Neural cell (in vitro differentiated cells): ENCODE measurements at regions not wholly inside any gene's neighbourhood (a gene's known extent, or its start where the extent isn't known, plus 50 kb on each side); places are given as distances from the start of the nearest gene placed in this dataset.

ENCODE experiments used
- H2AFZ ChIP-seq: fragments of 200-600, 300-800 bp; sonication (generic), shearing (Covaris generic); 2 replicates; pipeline ENCODE4 v1.6.0; 2014; ENCODE audit warnings: low read depth, mild to moderate bottlenecking, antibody characterized with exemption, low read length, moderate library complexity
- H3F3A ChIP-seq: fragments of 200-600 bp; shearing (Covaris generic); 2 replicates; pipeline ENCODE4 v1.6.1; 2016; ENCODE audit warnings: mild to moderate bottlenecking, moderate library complexity, mixed read lengths, antibody characterized with exemption, low read length; ENCODE audit not compliant: insufficient read depth, poor library complexity, severe bottlenecking
- H3K27ac ChIP-seq: fragments of 200-600, 300-800 bp; sonication (generic), shearing (Covaris generic); 2 replicates; pipeline ENCODE4 v1.5.1; 2014; ENCODE audit warnings: mild to moderate bottlenecking, low read length, moderate library complexity
- H3K27me3 ChIP-seq: fragments of 300-800, 200-600 bp; sonication (generic), shearing (Covaris generic); 2 replicates; pipeline ENCODE4 v1.6.0; 2014; ENCODE audit warnings: mild to moderate bottlenecking, low read depth, low read length, moderate library complexity; ENCODE audit not compliant: insufficient read depth
- H3K36me3 ChIP-seq: fragments of 300-800, 200-600 bp; sonication (generic), shearing (Covaris generic); 2 replicates; pipeline ENCODE4 v1.5.1; 2014; ENCODE audit warnings: mild to moderate bottlenecking, antibody characterized with exemption, low read length, moderate library complexity; ENCODE audit not compliant: insufficient read depth
- H3K4me2 ChIP-seq: fragments of 300-800, 200-600 bp; sonication (generic), shearing (Covaris generic); 2 replicates; pipeline ENCODE4 v1.6.0; 2014; ENCODE audit warnings: mild to moderate bottlenecking, low read length
- H3K4me3 ChIP-seq: fragments of 300-800, 200-600 bp; sonication (generic), shearing (Covaris generic); 2 replicates; pipeline ENCODE4 v1.5.1; 2014; ENCODE audit warnings: mild to moderate bottlenecking, low read length, moderate library complexity
- H3K79me2 ChIP-seq: fragments of 200-600 bp; shearing (Covaris generic); replicated peaks from 2 replicates; pipeline ENCODE4 v1.6.0; 2014; ENCODE audit warnings: mild to moderate bottlenecking, low read length, moderate library complexity; ENCODE audit not compliant: insufficient read depth
- H3K9ac ChIP-seq: fragments of 300-800, 200-600 bp; sonication (generic), shearing (Covaris generic); 2 replicates; pipeline ENCODE4 v1.6.1; 2016; ENCODE audit warnings: mild to moderate bottlenecking, low read length, mixed read lengths
- H3K9me2 ChIP-seq: fragments of 200-600 bp; shearing (Covaris generic); 2 replicates; pipeline ENCODE4 v1.6.1; 2016; ENCODE audit warnings: mild to moderate bottlenecking, low read length, mixed read lengths; ENCODE audit not compliant: insufficient read depth
- H3K9me3 ChIP-seq: fragments of 200-600, 300-800 bp; sonication (generic), shearing (Covaris generic); 2 replicates; pipeline ENCODE4 v1.6.1; 2016; ENCODE audit warnings: mild to moderate bottlenecking, mixed run types, low read length, moderate library complexity, mixed read lengths
- H4K20me1 ChIP-seq: fragments of 200-600 bp; shearing (Covaris generic); 2 replicates; pipeline ENCODE4 v1.6.1; 2016; ENCODE audit warnings: mild to moderate bottlenecking, mixed run types; ENCODE audit not compliant: insufficient read depth
- EP300 ChIP-seq: fragments of 450-650 bp; conservative IDR thresholded peaks from 2 replicates; pipeline ENCODE4 v1.6.1; 2014; ENCODE audit warnings: antibody characterized with exemption, mild to moderate bottlenecking, moderate library complexity; ENCODE audit not compliant: poor library complexity, severe bottlenecking
- EZH2 ChIP-seq: fragments of 200-600, 300-800 bp; shearing (Covaris generic), sonication (generic); IDR thresholded peaks from 2 replicates; pipeline ENCODE4 v1.6.1; 2014; ENCODE audit warnings: antibody characterized with exemption, low read length, borderline replicate concordance, mild to moderate bottlenecking; ENCODE audit not compliant: insufficient read depth, poor library complexity, severe bottlenecking
- MXI1 ChIP-seq: fragments of 450-650 bp; conservative IDR thresholded peaks from 2 replicates; pipeline ENCODE4 v1.6.1; 2014; ENCODE audit warnings: antibody characterized with exemption, mild to moderate bottlenecking; ENCODE audit not compliant: poor library complexity, severe bottlenecking
- POLR2AphosphoS5 ChIP-seq: IDR thresholded peaks from 2 replicates; pipeline ENCODE4 v1.6.1; 2012
- RAD21 ChIP-seq: fragments of 450-650 bp; conservative IDR thresholded peaks from 2 replicates; pipeline ENCODE4 v1.6.1; 2014; ENCODE audit warnings: antibody characterized with exemption, mild to moderate bottlenecking, moderate library complexity
- REST ChIP-seq: IDR thresholded peaks from 2 replicates; pipeline ENCODE4 v1.6.1; 2012; ENCODE audit warnings: borderline replicate concordance
- SMC3 ChIP-seq: fragments of 450-650 bp; conservative IDR thresholded peaks from 2 replicates; pipeline ENCODE4 v1.6.1; 2014; ENCODE audit warnings: antibody characterized with exemption, mild to moderate bottlenecking, moderate library complexity; ENCODE audit not compliant: poor library complexity
- TAF1 ChIP-seq: IDR thresholded peaks from 2 replicates; pipeline ENCODE4 v1.6.1; 2012; ENCODE audit warnings: low read depth
- TF ChIP-seq, protein P1 (sequence below): fragments of 450-650 bp; IDR thresholded peaks from 2 replicates; pipeline ENCODE4 v1.5.1; 2014; ENCODE audit warnings: antibody characterized with exemption, mild to moderate bottlenecking, moderate library complexity; ENCODE audit not compliant: poor library complexity, severe bottlenecking

- Histone ChIP-seq H3K79me2 (no peaks in the 10 kb centered on the region), H4K20me1 (no peaks in the 10 kb centered on the region), H3K9ac (no peak overlapping the region), H3F3A (no peaks in the 10 kb centered on the region), H3K9me2 (no peaks in the 10 kb centered on the region), H3K4me3 (no peak overlapping the region), H2AFZ (no peak overlapping the region), H3K9me3 (no peaks in the 10 kb centered on the region), H3K27ac (no peak overlapping the region), H3K4me2 (no peak overlapping the region), H3K36me3 (no peaks in the 10 kb centered on the region), H3K27me3 (no peaks in the 10 kb centered on the region)
- TF ChIP-seq REST (no peak), RAD21 (no peak), EZH2 (no peak), SMC3 (no peak), POLR2AphosphoS5 (no peak), MXI1 (no peak), TAF1 (no peak), EP300 (no peak)
- TF ChIP-seq, protein P1, sequence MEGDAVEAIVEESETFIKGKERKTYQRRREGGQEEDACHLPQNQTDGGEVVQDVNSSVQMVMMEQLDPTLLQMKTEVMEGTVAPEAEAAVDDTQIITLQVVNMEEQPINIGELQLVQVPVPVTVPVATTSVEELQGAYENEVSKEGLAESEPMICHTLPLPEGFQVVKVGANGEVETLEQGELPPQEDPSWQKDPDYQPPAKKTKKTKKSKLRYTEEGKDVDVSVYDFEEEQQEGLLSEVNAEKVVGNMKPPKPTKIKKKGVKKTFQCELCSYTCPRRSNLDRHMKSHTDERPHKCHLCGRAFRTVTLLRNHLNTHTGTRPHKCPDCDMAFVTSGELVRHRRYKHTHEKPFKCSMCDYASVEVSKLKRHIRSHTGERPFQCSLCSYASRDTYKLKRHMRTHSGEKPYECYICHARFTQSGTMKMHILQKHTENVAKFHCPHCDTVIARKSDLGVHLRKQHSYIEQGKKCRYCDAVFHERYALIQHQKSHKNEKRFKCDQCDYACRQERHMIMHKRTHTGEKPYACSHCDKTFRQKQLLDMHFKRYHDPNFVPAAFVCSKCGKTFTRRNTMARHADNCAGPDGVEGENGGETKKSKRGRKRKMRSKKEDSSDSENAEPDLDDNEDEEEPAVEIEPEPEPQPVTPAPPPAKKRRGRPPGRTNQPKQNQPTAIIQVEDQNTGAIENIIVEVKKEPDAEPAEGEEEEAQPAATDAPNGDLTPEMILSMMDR: no peak
Measured at GRCh38 chr1:181219938-181220337, 131.4 kb downstream of the IER5 start.

DNA sequence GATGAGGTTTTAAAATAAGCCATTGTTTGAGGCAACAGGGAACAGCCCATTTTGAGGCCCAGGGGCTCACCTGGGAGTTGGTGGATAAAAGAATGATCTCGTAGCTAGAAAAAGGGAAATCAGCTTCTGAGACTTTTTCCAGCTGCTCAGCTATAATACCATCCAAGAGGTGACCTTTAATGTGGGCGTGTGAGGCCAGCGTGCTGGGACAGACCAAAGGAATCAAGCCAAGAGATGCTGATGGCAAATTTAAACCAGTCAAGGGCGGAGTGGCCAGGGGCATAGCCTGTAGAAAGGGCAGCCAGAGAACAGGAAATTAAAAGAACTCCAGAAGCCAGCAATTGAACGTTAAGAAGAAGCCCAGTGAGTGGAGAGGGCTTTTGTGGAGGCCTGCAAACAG is 132.6 kb downstream of the IER5 start:
- H3K9me3 ChIP-seq: no peaks in the 10 kb centered on the region
- no peaks in the 10 kb centered on the region for H4K20me1 ChIP-seq
- no peaks in the 10 kb centered on the region for H3K9me2 ChIP-seq
- H3K79me2 ChIP-seq: no peaks in the 10 kb centered on the region
- H3K4me2 ChIP-seq: no peak overlapping the region
- no peak overlapping the region for H3K4me3 ChIP-seq
- no peaks in the 10 kb centered on the region for H3K27me3 ChIP-seq
- H3K36me3 ChIP-seq: no peaks in the 10 kb centered on the region
- H3K9ac ChIP-seq: no peak overlapping the region
- no peak overlapping the region for H3K27ac ChIP-seq
- no peaks in the 10 kb centered on the region for H3F3A ChIP-seq
- no peak overlapping the region for H2AFZ ChIP-seq
- TF ChIP-seq TAF1 (no peak), REST (no peak), POLR2AphosphoS5 (no peak), EP300 (no peak), RAD21 (no peak), SMC3 (no peak), EZH2 (no peak)
- TF ChIP-seq, protein P1: no peak
